Kidney glomerular epithelial cell (primary cell): ENCODE measurements at regions not wholly inside any gene's neighbourhood (a gene's known extent, or its start where the extent isn't known, plus 50 kb on each side); places are given as distances from the start of the nearest gene placed in this dataset.
A peak's percentile ranks its signal among the peaks of the same experiment; 100 is the strongest.
"Not testable (repeated sequence)": the region's sequence is repeated elsewhere in the genome, so short reads cannot be mapped to it uniquely, and the experiment has no call there.

Experiments
- DNase-seq: peaks from one replicate; lab custom pipeline; 2025; lab: John Stamatoyannopoulos, UW

GRCh38 chr6:74283532-74283931 is 587.5 kb downstream of the CD109 start:
- DNase-seq, result no peak

GRCh38 chr6:74282143-74282689 is 586.2 kb downstream of the CD109 start:
- DNase-seq, result no peak

GRCh38 chr6:74280130-74280692 is 584.2 kb downstream of the CD109 start:
- no peak for DNase-seq

- DNase-seq, result no peak
Measured at GRCh38 chr6:74277777-74278186, 581.8 kb downstream of the CD109 start.

GRCh38 chr6:74273541-74273940 is 577.5 kb downstream of the CD109 start:
- no peak for DNase-seq

- no peak for DNase-seq
Measured at GRCh38 chr6:74269600-74269858, 573.5 kb downstream of the CD109 start.

- no peak for DNase-seq
Measured at GRCh38 chr6:74268815-74269599, 573.0 kb downstream of the CD109 start.

GRCh38 chr6:74259981-74260380 is 564.0 kb downstream of the CD109 start:
- DNase-seq, result no peak

GRCh38 chr6:74256781-74257180 is 560.8 kb downstream of the CD109 start:
- peak; percentile 83 for DNase-seq

GRCh38 chr6:74256381-74256780 is 560.4 kb downstream of the CD109 start:
- DNase-seq, result peak; percentile 39

GRCh38 chr6:74255007-74255406 is 559.0 kb downstream of the CD109 start:
- not testable (repeated sequence) for DNase-seq

- not testable (repeated sequence) for DNase-seq
Measured at GRCh38 chr6:74254147-74254546, 558.1 kb downstream of the CD109 start.

- no peak for DNase-seq
Measured at GRCh38 chr6:74253261-74253660, 557.3 kb downstream of the CD109 start.

- no peak for DNase-seq
Measured at GRCh38 chr6:74250161-74250818, 554.3 kb downstream of the CD109 start.

- peak; percentile 52 for DNase-seq
Measured at GRCh38 chr6:74249658-74250057, 553.7 kb downstream of the CD109 start.

GRCh38 chr6:74248966-74249365 is 553.0 kb downstream of the CD109 start:
- DNase-seq, result no peak

- DNase-seq, result peak; percentile 46
Measured at GRCh38 chr6:74222768-74223333, 526.8 kb downstream of the CD109 start.

GRCh38 chr6:74213995-74214394 is 518.0 kb downstream of the CD109 start:
- no peak for DNase-seq

GRCh38 chr6:74208239-74208638 is 512.2 kb downstream of the CD109 start:
- DNase-seq, result no peak

GRCh38 chr6:74199215-74199915 is 503.4 kb downstream of the CD109 start:
- no peak for DNase-seq

- DNase-seq, result no peak
Measured at GRCh38 chr6:74197310-74197709, 501.3 kb downstream of the CD109 start.

- DNase-seq, result no peak
Measured at GRCh38 chr6:74187811-74188210, 491.8 kb downstream of the CD109 start.
